GM21723 (cell line): ENCODE measurements at regions not wholly inside any gene's neighbourhood (a gene's known extent, or its start where the extent isn't known, plus 50 kb on each side); places are given as distances from the start of the nearest gene placed in this dataset.
"Not testable (repeated sequence)": the region's sequence is repeated elsewhere in the genome, so short reads cannot be mapped to it uniquely, and the experiment has no call there.

Source experiments
- ATAC-seq: cut with Tn5 transposase; IDR thresholded peaks from one replicate; pipeline ENCODE4 v1.9.1; 2021; ENCODE audit warnings: mild to moderate bottlenecking, moderate library complexity; ENCODE audit not compliant: unreplicated experiment

DNA sequence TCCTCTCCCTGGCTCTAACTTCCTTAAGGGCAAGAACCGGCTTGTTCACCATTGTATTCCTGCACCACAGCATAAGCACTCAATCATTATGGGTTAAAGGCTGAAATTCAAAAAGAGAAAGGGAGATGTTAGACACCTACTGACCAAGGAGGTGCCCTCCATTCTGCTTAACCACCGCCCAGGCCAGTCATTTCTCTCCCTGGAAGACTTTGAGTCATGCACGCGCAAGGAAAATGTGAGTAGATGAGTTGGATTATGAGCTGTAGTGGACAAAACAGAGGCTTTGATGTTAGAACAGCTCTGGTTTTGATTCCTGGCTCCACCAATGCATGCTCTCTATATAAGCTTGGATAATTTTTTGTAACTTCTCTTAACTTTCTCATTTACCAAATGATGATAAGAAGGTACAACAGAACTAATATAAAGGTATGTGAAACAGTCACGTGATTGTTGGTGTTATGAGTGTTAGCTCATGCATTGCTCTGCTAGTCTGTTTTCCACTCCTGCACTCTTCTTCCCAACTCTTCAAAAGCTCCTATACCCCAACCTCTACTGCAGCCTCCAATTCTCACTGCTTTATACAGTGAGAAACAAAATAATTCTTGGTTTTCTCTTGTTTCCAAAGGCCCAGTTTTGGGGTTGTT is 148.4 kb upstream of the ATP11B start:
- ATAC-seq = no peak

DNA sequence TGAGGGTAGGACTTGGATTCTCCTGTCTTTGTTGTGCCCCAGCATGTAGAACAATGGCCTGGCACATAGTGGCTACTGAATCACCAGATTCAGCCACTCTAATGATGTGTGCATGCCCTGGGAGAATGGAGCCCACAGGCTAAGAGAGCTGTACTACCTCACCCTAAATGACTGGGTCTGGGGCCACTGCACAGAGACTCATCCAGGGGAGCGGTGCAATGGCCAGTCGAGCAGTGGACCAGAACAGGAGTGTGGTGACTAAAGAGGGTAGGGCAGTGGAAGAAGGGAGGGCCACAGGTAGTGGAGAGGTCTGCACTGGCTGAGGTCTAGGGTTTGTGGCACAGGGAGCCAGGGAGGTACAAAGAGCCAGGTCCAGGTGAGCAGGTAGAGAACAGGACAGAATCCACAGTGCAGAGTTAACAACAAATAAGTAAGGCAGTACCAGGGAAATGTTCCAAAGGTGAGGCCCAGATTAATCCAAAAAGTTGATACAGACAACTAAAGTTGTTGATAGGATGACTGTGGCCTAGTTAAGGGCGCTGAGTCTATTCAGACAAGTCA is 142.7 kb upstream of the ATP11B start:
- no peak for ATAC-seq

DNA sequence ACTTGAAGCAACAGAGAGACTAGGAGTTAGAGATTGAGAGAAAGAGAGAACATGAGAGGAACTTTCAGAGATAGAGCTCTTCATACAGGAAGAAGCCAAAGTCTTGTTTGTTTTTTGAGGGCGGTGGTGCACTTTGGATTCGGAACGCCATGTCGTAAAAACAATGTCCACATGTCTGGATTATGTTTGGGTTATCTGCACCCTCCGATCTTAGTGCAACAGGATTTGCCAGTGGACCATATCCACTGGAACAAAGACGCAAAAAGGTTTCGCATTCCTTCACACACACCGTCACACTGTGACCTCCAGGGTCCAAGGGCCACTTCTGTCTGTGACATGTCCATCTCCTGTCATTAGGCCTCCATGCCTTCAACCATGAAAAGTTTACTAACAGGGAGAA is 141.8 kb upstream of the ATP11B start:
- ATAC-seq = no peak

DNA sequence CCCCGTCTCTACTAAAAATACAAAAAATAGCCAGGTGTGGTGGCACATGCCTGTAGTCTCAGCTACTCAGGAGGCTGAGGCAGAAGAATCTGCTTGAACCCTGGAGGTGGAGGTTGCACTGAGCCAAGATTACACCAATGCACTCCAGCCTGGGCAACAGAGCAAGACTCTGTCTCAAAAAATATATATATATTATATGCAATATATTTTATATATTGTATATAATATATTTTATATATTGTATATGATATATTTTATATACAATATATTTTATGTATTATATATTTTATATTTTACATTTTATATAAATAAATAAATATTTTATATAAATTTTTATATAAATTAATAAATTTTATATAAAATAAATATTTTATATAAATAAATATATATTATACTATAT is 140.2 kb upstream of the ATP11B start:
- ATAC-seq = not testable (repeated sequence)

DNA sequence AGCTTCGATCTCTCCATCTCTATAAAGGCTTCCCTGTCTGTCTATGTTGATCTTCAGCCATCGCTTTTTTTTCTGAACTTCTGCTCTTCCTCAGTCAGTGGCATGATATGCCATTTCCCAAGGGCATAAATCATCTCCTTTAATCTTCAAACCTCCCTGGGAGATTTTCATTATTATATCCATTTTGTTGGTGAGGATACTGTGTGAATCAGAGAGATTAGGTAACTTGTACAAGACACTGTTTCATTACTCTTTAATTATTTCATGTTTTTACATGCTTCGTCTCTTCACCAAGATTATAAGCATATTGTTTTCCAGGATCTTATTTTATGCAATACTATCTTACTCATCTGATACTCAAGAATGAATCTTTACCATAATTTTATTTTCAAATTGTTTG is 124.8 kb upstream of the ATP11B start:
- ATAC-seq = no peak

DNA sequence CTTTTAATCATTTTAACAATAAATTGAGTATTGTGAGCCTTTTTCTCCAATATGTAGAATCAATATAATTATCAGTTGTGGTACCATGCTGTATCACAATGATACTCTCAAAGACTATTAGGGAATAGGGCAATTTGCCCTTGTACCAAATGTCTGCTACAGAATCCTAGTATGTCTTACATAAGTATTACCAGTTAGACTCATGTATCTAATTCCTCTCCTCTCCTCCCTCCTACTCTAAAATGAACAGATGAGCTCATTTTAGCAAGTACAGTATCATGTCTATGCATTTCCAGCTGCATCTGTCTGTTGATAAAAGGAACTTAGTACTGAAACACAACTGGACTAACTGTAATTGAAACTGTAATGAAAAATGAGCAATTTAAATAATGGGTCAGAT is 124.3 kb upstream of the ATP11B start:
- no peak for ATAC-seq

DNA sequence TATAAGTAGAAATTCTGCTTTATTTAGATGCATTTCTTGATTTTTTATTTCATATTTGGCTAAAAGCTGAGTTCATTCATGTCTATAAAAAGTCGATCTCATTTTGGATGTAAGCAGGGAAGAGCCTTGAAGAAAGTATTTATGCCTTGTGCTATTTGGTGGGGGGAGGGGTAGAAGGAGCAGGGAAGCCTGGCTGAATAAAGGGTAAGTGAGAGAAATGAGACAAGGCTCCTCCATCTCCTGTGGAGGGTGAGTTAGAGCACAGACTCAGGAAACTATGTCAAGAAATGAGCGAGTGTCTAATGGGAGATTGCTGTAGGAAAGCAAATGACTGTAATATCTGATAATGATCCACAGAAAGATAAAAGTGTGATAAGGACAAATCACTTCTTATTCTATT is 121.8 kb upstream of the ATP11B start:
- ATAC-seq = no peak

DNA sequence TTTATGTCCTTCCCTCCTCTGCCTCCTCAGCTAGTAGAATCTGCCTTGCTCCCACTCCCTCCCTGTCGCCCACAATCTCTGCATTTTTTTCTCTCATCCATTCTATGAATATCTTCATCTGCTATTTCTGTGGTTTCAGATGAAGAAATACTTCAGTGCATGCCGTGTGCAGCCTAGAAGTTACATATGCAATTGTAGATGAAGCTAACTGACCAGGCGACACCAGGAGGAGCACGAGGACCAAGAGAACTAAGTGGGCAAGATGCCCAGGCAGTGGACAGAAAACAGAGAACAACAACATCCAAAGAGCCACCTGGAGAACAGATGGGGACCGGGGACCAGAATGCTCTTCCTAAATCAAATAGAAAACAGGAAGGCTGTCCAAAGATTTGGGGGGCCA is 121.4 kb upstream of the ATP11B start:
- no peak for ATAC-seq

DNA sequence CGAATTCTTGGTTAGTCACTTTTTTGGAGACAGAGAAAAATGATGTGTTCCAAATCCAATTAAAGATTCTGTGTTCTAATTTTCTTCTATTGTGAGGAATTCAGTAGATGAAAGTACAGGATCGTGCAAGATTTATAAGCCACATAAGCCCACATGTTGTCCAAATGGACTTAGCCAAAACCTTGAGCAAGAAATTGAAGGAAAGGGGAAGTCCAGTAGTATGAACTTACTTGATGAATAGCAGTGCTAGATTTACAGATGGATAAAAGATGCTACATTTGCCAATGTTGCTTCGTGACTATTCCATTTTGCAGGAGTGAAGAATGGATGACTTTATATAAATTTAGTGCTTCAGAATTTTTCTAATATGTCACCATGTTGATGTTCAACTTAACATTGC is 120.0 kb upstream of the ATP11B start:
- ATAC-seq = no peak

DNA sequence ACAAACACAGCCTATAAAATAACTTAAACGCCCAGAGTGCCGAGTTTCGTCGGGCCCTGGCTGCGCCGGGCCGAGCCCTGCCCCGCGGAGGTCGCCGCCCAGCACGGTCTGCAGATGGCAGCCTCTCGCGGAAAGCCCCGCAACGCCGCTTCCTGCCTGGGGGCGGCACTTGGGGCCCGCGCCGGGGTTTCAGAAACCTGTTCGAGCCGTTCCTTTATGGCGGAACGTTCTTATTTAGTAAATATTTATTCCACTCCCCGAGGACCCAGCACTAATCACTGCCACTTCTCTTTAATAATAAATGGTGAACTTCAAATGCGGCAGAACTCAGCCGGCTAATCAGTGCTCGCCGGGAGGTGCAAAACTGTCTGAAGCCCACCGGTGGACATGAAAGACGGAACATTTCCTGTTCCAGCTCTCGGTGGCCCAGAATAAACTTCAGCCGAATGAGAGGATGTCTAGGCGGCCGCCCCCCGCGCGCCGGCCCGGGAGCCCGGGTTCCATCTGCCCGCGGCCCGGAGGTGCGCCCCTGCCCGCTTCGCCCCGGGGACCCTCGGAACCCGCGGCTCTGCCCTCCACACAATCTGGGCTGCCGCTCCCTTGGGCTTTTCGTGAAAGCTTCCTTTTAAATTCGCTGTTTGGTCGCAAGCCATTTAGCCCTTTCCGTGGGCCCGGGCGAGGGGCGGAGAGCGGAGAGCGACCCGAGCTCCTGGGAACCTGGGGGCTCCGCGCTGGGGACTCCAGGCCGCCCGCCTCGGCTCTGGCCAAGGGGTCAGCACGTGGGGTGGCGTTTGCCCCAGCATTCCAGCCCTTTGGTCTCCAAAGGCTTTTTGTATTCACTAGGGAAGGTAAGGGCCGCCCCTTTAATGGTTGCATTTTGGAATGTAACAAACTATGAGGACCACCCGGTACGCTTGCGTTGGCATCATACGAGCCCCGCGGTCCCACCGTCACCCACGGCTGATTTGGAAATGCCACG is 110.8 kb upstream of the ATP11B start:
- peak; percentile 88 for ATAC-seq

DNA sequence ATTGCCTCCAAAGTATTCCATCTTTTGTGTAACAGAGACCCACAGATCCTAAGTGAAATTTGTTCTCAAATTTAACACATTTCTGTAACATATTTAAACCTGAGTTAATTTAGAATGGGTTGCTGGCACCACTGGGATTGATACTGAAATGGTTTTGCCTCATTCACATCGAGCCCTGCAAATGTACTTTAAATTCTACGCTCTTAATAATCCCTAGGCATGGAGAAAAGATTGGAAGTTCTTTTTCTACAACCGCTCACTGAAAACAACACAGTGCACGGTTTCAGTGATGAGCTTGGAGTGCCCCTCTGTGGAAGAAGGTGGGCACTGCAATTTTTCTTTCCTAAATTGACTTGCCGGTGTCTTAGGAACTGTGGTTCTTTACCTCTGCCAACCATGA is 109.9 kb upstream of the ATP11B start:
- ATAC-seq = peak; percentile 79

DNA sequence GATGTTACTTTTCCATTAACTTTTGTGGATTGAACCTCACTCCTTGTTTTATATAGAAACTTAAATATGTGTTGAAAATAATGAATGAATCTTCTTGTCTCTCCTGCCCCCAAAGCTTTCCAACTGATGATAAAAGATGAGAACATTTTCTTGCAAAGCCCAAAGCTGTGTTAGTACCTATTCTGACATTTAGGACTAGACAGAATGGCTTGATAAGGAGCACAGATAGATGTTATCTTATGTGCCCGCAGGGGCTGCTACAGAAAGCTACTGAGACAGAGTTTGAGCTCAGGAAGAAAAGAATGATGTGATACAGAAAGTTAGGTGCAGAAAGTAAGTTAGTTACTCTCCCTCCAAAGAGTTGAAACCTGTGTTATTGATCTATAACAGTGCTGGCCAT is 109.4 kb upstream of the ATP11B start:
- ATAC-seq = peak; percentile 8

DNA sequence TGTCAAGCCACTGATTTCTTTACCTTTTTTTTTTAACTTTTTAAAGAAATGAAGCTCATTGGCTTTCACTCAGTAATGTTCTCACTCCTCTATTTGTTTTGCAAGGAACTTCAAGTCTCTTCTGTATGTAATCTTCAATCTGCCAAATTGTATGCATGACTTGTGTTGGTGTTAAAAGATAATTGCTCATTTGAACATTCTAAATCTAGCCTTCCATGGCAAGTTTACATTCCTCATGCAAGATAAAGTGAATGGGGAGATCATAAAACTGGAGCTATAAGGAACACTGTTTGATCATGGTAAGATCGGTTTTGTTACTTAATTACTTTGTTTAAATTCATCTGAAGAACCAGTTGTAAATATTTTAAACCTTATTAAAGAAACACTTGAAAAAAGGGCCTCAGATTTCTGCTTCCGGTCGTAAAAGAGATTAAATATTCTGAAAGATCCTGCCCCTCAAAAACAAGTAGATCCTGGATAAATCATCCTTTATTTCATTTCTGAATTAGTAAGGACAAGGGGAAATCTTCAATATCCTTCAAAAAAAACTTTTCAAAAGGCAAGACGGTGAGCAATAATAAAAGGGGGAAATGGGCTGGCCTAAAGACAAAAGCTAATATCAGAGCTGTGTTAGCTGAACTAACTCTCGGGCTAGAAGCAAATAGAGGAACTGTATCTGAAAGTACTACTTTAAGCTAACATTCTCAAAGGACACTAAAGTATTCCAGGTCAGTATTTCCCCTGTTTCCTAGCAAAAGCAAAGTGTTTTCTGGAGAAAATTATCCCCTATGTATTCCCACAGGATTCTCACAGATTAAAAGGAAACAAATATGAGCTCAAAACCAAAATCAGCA is 107.0 kb upstream of the ATP11B start:
- no peak for ATAC-seq

DNA sequence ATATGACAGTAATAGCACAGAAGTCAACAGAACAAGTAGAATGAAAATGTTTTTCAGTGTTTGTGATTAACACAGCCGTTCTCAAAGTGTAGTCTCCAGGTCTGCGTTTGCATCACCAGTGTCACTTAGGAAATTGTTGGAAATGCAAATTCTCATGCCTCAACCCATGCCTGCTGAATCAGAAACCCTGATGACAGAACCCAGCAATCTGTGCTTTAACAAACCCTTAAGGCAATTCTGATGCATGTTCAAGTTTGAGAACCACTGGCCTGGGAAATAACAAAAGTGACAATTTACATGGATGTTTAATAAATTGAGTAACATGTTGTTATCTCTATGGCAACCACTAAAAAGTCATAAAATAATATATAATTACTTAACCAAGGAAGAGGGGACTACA is 103.1 kb upstream of the ATP11B start:
- no peak for ATAC-seq

DNA sequence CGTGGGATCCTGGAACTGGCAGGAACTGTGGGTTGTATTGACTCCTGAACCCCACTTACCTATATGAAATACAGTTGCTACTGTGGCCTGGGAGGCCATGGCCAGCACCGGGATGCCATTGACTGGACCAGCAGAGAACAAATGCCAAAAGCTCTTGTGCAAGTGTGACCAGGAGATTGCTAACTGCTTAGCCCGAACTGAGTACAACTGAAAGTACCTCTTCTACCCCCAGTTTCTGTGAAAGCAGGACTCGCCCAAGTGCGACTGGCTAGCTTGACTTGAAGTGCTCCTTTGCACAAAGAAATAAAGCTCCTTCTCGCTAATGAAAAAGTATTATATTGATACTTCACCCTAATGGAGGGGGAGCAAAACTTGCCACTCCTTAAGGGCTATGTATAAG is 101.3 kb upstream of the ATP11B start:
- peak; percentile 57 for ATAC-seq

DNA sequence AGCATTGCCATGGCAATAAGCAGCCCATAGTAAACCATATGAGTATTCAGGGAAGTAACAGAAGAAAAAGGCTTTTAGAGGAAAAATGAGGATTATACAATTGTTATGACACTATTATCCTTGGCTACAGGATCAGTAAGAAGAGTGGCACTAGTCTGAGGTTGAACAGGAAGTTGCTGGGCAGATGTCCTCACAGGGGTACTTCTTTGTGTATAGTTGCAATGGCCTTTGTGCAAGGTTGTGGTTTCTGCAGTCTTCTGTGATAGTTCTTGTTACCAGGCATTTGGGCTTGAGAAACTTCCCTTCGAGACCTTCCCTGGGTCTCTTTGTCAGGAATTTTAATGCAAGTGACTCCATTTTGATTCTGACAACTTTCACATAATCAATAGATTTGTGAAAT is 100.6 kb upstream of the ATP11B start:
- ATAC-seq = no peak

DNA sequence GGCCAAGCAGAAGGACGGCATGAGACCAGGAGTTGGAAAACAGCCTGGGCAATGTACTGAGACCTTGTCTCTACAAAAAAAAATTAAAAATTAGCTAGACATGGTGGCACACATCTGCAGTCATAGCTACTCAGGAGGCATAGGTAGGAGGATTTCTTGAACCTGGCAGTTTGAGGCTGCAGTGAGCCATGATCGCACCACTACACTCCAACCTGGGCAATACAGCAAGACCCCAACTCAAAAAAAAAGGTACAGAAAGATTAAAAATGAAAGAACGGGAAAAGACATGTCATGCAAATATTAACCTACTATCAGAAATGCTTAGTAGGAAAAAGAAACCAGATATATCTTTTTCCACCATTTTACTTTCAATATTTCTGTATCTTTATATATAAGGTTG is 99.6 kb upstream of the ATP11B start:
- no peak for ATAC-seq

DNA sequence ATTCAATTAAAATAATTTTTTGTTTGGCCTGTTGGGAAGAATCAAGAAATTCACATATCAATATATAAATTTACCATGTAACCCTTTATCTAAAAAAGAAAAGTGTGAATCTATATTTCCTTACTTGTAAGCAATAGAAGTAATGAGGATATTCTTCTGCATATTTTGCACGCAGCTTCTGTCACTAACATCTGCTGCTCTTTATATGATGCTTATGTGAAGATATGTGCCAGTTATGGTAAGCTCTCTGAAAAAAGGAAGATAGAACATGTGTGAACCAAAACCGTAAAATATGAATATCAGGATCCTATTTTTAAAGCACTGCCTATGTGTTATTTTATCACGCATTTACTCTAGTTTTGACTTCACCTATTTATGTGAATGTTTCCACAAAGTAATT is 96.4 kb upstream of the ATP11B start:
- ATAC-seq = no peak

DNA sequence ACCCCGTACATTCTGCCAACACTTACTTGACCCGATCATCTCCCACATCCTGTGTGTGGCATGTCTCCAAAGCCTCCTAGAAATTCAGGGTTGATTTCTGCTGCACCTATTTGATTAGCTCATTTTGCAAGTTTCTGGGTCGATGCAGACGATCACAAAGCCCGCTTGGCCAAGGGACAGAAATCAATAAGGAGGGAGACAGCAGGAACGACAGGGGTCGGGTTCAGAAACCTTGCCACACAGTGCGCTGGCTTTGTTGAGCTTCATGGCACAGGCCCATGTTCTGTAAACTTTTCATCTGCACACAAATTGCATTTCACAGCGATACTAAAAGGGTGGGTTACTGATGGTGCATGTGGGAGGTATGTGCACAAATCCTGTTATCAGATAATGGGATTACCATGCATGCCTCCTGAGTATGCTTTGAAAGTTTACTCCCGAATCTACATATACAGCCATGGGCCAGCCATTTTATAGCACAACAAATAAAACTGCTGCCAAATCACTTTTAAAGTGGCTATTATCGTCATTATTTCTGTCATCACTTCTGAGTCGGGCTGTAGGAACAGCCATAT is 95.9 kb upstream of the ATP11B start:
- no peak for ATAC-seq

DNA sequence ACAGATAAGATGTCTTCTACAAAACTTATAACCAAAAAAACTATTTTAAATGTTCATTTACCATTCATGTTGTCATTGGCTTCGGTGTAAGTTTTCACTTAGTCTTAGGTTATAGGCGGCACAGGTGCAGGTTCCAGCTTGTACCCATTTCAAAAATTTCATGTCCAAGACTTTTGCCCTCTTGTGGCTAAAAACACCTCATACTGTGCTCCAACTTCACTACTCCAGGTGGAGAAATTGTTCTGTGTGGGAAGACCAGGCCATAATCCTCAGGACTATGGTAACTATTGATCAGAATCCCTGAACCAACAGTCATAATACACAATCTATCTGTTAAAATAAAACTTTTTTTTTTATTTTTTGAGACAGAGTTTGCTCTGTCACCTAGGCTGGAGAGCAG is 95.2 kb upstream of the ATP11B start:
- no peak for ATAC-seq
